Stimulated activated memory B cell treated with anti-CD40 and anti-IgM and Interleukin-4, amounts not matched to agents 10 μg/mL and 1 μg/mL and 100 μg/mL, for 72 hours (primary cell): ENCODE measurements at regions not wholly inside any gene's neighbourhood (a gene's known extent, or its start where the extent isn't known, plus 50 kb on each side); places are given as distances from the start of the nearest gene placed in this dataset.
"Not testable (repeated sequence)": the region's sequence is repeated elsewhere in the genome, so short reads cannot be mapped to it uniquely, and the experiment has no call there.

Experiments
- ATAC-seq: fragments of 150-1000 bp; cut with Tn5 transposase; 2 replicates; pipeline ENCODE4 v1.10.0; 2021
- H3K27ac Mint-ChIP-seq: one replicate; pipeline ENCODE4 v1.8.0; 2022; ENCODE audit warnings: mild to moderate bottlenecking, mixed read lengths
- H3K27me3 Mint-ChIP-seq: one replicate; pipeline ENCODE4 v1.8.0; 2022; ENCODE audit warnings: mixed read lengths
- H3K36me3 Mint-ChIP-seq: one replicate; pipeline ENCODE4 v1.8.0; 2022; ENCODE audit warnings: mixed read lengths
- H3K4me1 Mint-ChIP-seq: one replicate; pipeline ENCODE4 v1.8.0; 2022; ENCODE audit warnings: mixed read lengths
- H3K4me3 Mint-ChIP-seq: one replicate; pipeline ENCODE4 v1.8.0; 2022; ENCODE audit warnings: mild to moderate bottlenecking, moderate library complexity, mixed read lengths
- H3K9me3 Mint-ChIP-seq: one replicate; pipeline ENCODE4 v1.8.0; 2022; ENCODE audit warnings: mixed read lengths

- ATAC-seq = no peak
- H3K36me3 Mint-ChIP-seq = no peaks in the 10 kb centered on the region
- no peaks in the 10 kb centered on the region for H3K27me3 Mint-ChIP-seq
- no peak overlapping the region for H3K4me3 Mint-ChIP-seq
- no peak overlapping the region for H3K27ac Mint-ChIP-seq
- H3K9me3 Mint-ChIP-seq = no peaks in the 10 kb centered on the region
- no peaks in the 10 kb centered on the region for H3K4me1 Mint-ChIP-seq
Measured at GRCh38 chr6:84304881-84305280, 77.4 kb upstream of the CEP162 start.

GRCh38 chr6:84291033-84291432, 63.6 kb upstream of the CEP162 start:
- peaks cover 22% of the 10 kb centered on the region for H3K9me3 Mint-ChIP-seq
- H3K27me3 Mint-ChIP-seq, H3K36me3 Mint-ChIP-seq, H3K27ac Mint-ChIP-seq, ATAC-seq, H3K4me1 Mint-ChIP-seq, H3K4me3 Mint-ChIP-seq: not testable (repeated sequence)

GRCh38 chr6:84284428-84285049, 57.1 kb upstream of the CEP162 start:
- Mint-ChIP-seq H3K4me3 (no peak overlapping the region), H3K4me1 (no peaks in the 10 kb centered on the region), H3K27me3 (peaks cover 18% of the 10 kb centered on the region), H3K27ac (no peak overlapping the region), H3K36me3 (no peaks in the 10 kb centered on the region), H3K9me3 (peaks cover 6% of the 10 kb centered on the region)
- no peak for ATAC-seq

- ATAC-seq = no peak
- Mint-ChIP-seq H3K27me3 (peaks cover 18% of the 10 kb centered on the region), H3K27ac (no peak overlapping the region), H3K4me3 (no peak overlapping the region), H3K4me1 (no peaks in the 10 kb centered on the region), H3K9me3 (no peaks in the 10 kb centered on the region), H3K36me3 (no peaks in the 10 kb centered on the region)
Measured at GRCh38 chr6:84282550-84282949, 55.1 kb upstream of the CEP162 start.

GRCh38 chr6:84280639-84281038, 53.2 kb upstream of the CEP162 start:
- Mint-ChIP-seq H3K4me1 (no peaks in the 10 kb centered on the region), H3K27ac (no peak overlapping the region), H3K4me3 (no peak overlapping the region), H3K9me3 (no peaks in the 10 kb centered on the region), H3K36me3 (no peaks in the 10 kb centered on the region), H3K27me3 (peaks cover 18% of the 10 kb centered on the region)
- no peak for ATAC-seq

- Mint-ChIP-seq H3K36me3 (no peaks in the 10 kb centered on the region), H3K27ac (no peak overlapping the region), H3K4me3 (no peak overlapping the region), H3K4me1 (no peaks in the 10 kb centered on the region), H3K27me3 (peaks cover 18% of the 10 kb centered on the region), H3K9me3 (no peaks in the 10 kb centered on the region)
- ATAC-seq = no peak
Measured at GRCh38 chr6:84280030-84280429, 52.6 kb upstream of the CEP162 start.

- Mint-ChIP-seq H3K36me3 (no peaks in the 10 kb centered on the region), H3K27ac (no peak overlapping the region), H3K4me1 (no peaks in the 10 kb centered on the region), H3K9me3 (no peaks in the 10 kb centered on the region), H3K27me3 (peaks cover 18% of the 10 kb centered on the region), H3K4me3 (no peak overlapping the region)
- ATAC-seq = no peak
Measured at GRCh38 chr6:84278321-84278998, 51.0 kb upstream of the CEP162 start.
